ENCODE measurements at regions not wholly inside any gene's neighbourhood (a gene's known extent, or its start where the extent isn't known, plus 50 kb on each side); places are given as distances from the start of the nearest gene placed in this dataset.

GRCh38 chr10:78129211-78129610 lies 95.5 kb downstream of the RPS24 start:
- Histone ChIP-seq H3K36me3 (replicated peaks in 1 of 2; ENCODE audit: control insufficient read depth in 2 of 2, insufficient read depth in 2 of 2, low read length in 2 of 2) (no peaks in the 10 kb centered on the region), H3K9ac (ENCODE audit: low read depth, low read length, poor library complexity) (no peak overlapping the region), H3K27ac (replicated peaks; ENCODE audit: low read length) (no peak overlapping the region), H3K9me3 (replicated peaks in 1 of 2; ENCODE audit: control insufficient read depth in 2 of 2, insufficient read depth in 1 of 2, low read depth in 1 of 2, low read length in 2 of 2) (no peaks in the 10 kb centered on the region), H3K14ac (ENCODE audit: low read length) (no peak overlapping the region), H2BK12ac (ENCODE audit: low read length) (no peak overlapping the region), H4K91ac (ENCODE audit: low read depth, low read length, poor library complexity) (no peak overlapping the region), H4K8ac (ENCODE audit: low read depth, low read length) (no peak overlapping the region), H3K4ac (ENCODE audit: low read length) (no peak overlapping the region), H3K4me1 (ENCODE audit: control insufficient read depth in 2 of 2, insufficient read depth in 1 of 2, low read depth in 1 of 2, low read length in 2 of 2) (no peaks in the 10 kb centered on the region), H3K4me2 (ENCODE audit: insufficient read depth, low read length, poor library complexity, severe bottlenecking) (no peak overlapping the region), H2AK5ac (ENCODE audit: low read depth, low read length) (no peak overlapping the region), H3K79me1 (ENCODE audit: low read depth, low read length) (no peaks in the 10 kb centered on the region), H2BK5ac (ENCODE audit: low read length) (no peak overlapping the region), H3K18ac (ENCODE audit: low read length) (no peak overlapping the region), H3K27me3 (ENCODE audit: control insufficient read depth in 3 of 3, insufficient read depth in 3 of 3, low read depth in 1 of 3, low read length in 3 of 3) (peaks cover 0 to 7% (median 0%) of the 10 kb centered on the region in 3 experiments), H3K23ac (ENCODE audit: low read depth, low read length, poor library complexity) (no peak overlapping the region), H2AFZ (ENCODE audit: low read length) (no peak overlapping the region), H3K4me3 (ENCODE audit: low read length in 2 of 2) (no peak overlapping the region), H2BK120ac (ENCODE audit: low read depth, low read length) (no peak overlapping the region), H2BK15ac (ENCODE audit: low read length) (no peak overlapping the region)
- DNase-seq (ENCODE audit: low spot score): no peak
- WGBS, 2 donors (ENCODE audit: extremely low coverage in 2 of 2, insufficient read length in 2 of 2, insufficient replicate concordance in 1 of 2): no CpG with 5 or more reads among the region's 5 CpGs

- no peak overlapping the region for H3K27ac ChIP-seq (replicated peaks; ENCODE audit: low read length)
- H3K79me1 ChIP-seq (ENCODE audit: low read depth, low read length): no peaks in the 10 kb centered on the region
- no peak overlapping the region for H4K8ac ChIP-seq (ENCODE audit: low read depth, low read length)
- no peak overlapping the region for H2BK5ac ChIP-seq (ENCODE audit: low read length)
- no peak overlapping the region for H3K14ac ChIP-seq (ENCODE audit: low read length)
- DNase-seq (ENCODE audit: low spot score): no peak
- peak overlapping the region; percentile 31 for H2AFZ ChIP-seq (ENCODE audit: low read length)
- H3K4ac ChIP-seq (ENCODE audit: low read length): no peak overlapping the region
- no CpG with 5 or more reads among the region's 9 CpGs for WGBS, 2 donors (ENCODE audit: extremely low coverage in 2 of 2, insufficient read length in 2 of 2, insufficient replicate concordance in 1 of 2)
- no peaks in the 10 kb centered on the region for H3K9me3 ChIP-seq (replicated peaks in 1 of 2; ENCODE audit: control insufficient read depth in 2 of 2, insufficient read depth in 1 of 2, low read depth in 1 of 2, low read length in 2 of 2)
- H3K4me3 ChIP-seq (ENCODE audit: low read length in 2 of 2): no peak overlapping the region
- no peak overlapping the region for H2BK12ac ChIP-seq (ENCODE audit: low read length)
- no peak overlapping the region for H3K4me2 ChIP-seq (ENCODE audit: insufficient read depth, low read length, poor library complexity, severe bottlenecking)
- H3K27me3 ChIP-seq (ENCODE audit: control insufficient read depth in 3 of 3, insufficient read depth in 3 of 3, low read depth in 1 of 3, low read length in 3 of 3): peaks cover 0 to 7% (median 0%) of the 10 kb centered on the region in 3 experiments
- H4K91ac ChIP-seq (ENCODE audit: low read depth, low read length, poor library complexity): no peak overlapping the region
- no peaks in the 10 kb centered on the region for H3K36me3 ChIP-seq (replicated peaks in 1 of 2; ENCODE audit: control insufficient read depth in 2 of 2, insufficient read depth in 2 of 2, low read length in 2 of 2)
- H3K18ac ChIP-seq (ENCODE audit: low read length): no peak overlapping the region
- no peaks in the 10 kb centered on the region for H3K4me1 ChIP-seq (ENCODE audit: control insufficient read depth in 2 of 2, insufficient read depth in 1 of 2, low read depth in 1 of 2, low read length in 2 of 2)
- H3K9ac ChIP-seq (ENCODE audit: low read depth, low read length, poor library complexity): no peak overlapping the region
- H3K23ac ChIP-seq (ENCODE audit: low read depth, low read length, poor library complexity): no peak overlapping the region
- no peak overlapping the region for H2BK120ac ChIP-seq (ENCODE audit: low read depth, low read length)
- no peak overlapping the region for H2AK5ac ChIP-seq (ENCODE audit: low read depth, low read length)
- no peak overlapping the region for H2BK15ac ChIP-seq (ENCODE audit: low read length)
Measured at GRCh38 chr10:78130966-78131710, 97.5 kb downstream of the RPS24 start.

- no peak overlapping the region for H3K23ac ChIP-seq (ENCODE audit: low read depth, low read length, poor library complexity)
- H2BK120ac ChIP-seq (ENCODE audit: low read depth, low read length): no peak overlapping the region
- H3K27ac ChIP-seq (replicated peaks; ENCODE audit: low read length): no peak overlapping the region
- H4K91ac ChIP-seq (ENCODE audit: low read depth, low read length, poor library complexity): no peak overlapping the region
- H3K9me3 ChIP-seq (replicated peaks in 1 of 2; ENCODE audit: control insufficient read depth in 2 of 2, insufficient read depth in 1 of 2, low read depth in 1 of 2, low read length in 2 of 2): no peaks in the 10 kb centered on the region
- peak overlapping the region; percentile 38 for H2AFZ ChIP-seq (ENCODE audit: low read length)
- no peaks in the 10 kb centered on the region for H3K36me3 ChIP-seq (replicated peaks in 1 of 2; ENCODE audit: control insufficient read depth in 2 of 2, insufficient read depth in 2 of 2, low read length in 2 of 2)
- H3K4ac ChIP-seq (ENCODE audit: low read length): no peak overlapping the region
- no peak overlapping the region for H3K4me2 ChIP-seq (ENCODE audit: insufficient read depth, low read length, poor library complexity, severe bottlenecking)
- no CpG with 5 or more reads among the region's 10 CpGs for WGBS, 2 donors (ENCODE audit: extremely low coverage in 2 of 2, insufficient read length in 2 of 2, insufficient replicate concordance in 1 of 2)
- H2BK12ac ChIP-seq (ENCODE audit: low read length): no peak overlapping the region
- peaks cover 0 to 4% of the 10 kb centered on the region in 2 donors for H3K4me1 ChIP-seq (ENCODE audit: control insufficient read depth in 2 of 2, insufficient read depth in 1 of 2, low read depth in 1 of 2, low read length in 2 of 2)
- H3K9ac ChIP-seq (ENCODE audit: low read depth, low read length, poor library complexity): no peak overlapping the region
- no peak overlapping the region for H3K18ac ChIP-seq (ENCODE audit: low read length)
- DNase-seq (ENCODE audit: low spot score): no peak
- H3K79me1 ChIP-seq (ENCODE audit: low read depth, low read length): no peaks in the 10 kb centered on the region
- no peak overlapping the region for H2BK15ac ChIP-seq (ENCODE audit: low read length)
- no peak overlapping the region for H4K8ac ChIP-seq (ENCODE audit: low read depth, low read length)
- H3K27me3 ChIP-seq (ENCODE audit: control insufficient read depth in 3 of 3, insufficient read depth in 3 of 3, low read depth in 1 of 3, low read length in 3 of 3): peaks cover 0 to 7% (median 0%) of the 10 kb centered on the region in 3 experiments
- no peak overlapping the region for H2AK5ac ChIP-seq (ENCODE audit: low read depth, low read length)
- H3K4me3 ChIP-seq (ENCODE audit: low read length in 2 of 2): no peak overlapping the region
- no peak overlapping the region for H3K14ac ChIP-seq (ENCODE audit: low read length)
- H2BK5ac ChIP-seq (ENCODE audit: low read length): no peak overlapping the region
Measured at GRCh38 chr10:78134773-78135306, 101.2 kb downstream of the RPS24 start.

- no peaks in the 10 kb centered on the region for H3K9me3 ChIP-seq (replicated peaks in 1 of 2; ENCODE audit: control insufficient read depth in 2 of 2, insufficient read depth in 1 of 2, low read depth in 1 of 2, low read length in 2 of 2)
- no peak for DNase-seq (ENCODE audit: low spot score)
- no peak overlapping the region for H3K27ac ChIP-seq (replicated peaks; ENCODE audit: low read length)
- H2AFZ ChIP-seq (ENCODE audit: low read length): no peak overlapping the region
- WGBS, 2 donors (ENCODE audit: extremely low coverage in 2 of 2, insufficient read length in 2 of 2, insufficient replicate concordance in 1 of 2): no CpG with 5 or more reads among the region's 3 CpGs
- H3K27me3 ChIP-seq (ENCODE audit: control insufficient read depth in 3 of 3, insufficient read depth in 3 of 3, low read depth in 1 of 3, low read length in 3 of 3): peaks cover 0 to 3% (median 0%) of the 10 kb centered on the region in 3 experiments
- H3K4ac ChIP-seq (ENCODE audit: low read length): no peak overlapping the region
- H3K36me3 ChIP-seq (replicated peaks in 1 of 2; ENCODE audit: control insufficient read depth in 2 of 2, insufficient read depth in 2 of 2, low read length in 2 of 2): no peaks in the 10 kb centered on the region
- H3K18ac ChIP-seq (ENCODE audit: low read length): no peak overlapping the region
- no peak overlapping the region for H2BK120ac ChIP-seq (ENCODE audit: low read depth, low read length)
- no peak overlapping the region for H3K4me3 ChIP-seq (ENCODE audit: low read length in 2 of 2)
- H3K79me1 ChIP-seq (ENCODE audit: low read depth, low read length): no peaks in the 10 kb centered on the region
- H3K9ac ChIP-seq (ENCODE audit: low read depth, low read length, poor library complexity): no peak overlapping the region
- H3K23ac ChIP-seq (ENCODE audit: low read depth, low read length, poor library complexity): no peak overlapping the region
- H3K4me2 ChIP-seq (ENCODE audit: insufficient read depth, low read length, poor library complexity, severe bottlenecking): no peak overlapping the region
- peaks cover 0 to 4% of the 10 kb centered on the region in 2 donors for H3K4me1 ChIP-seq (ENCODE audit: control insufficient read depth in 2 of 2, insufficient read depth in 1 of 2, low read depth in 1 of 2, low read length in 2 of 2)
- no peak overlapping the region for H2BK12ac ChIP-seq (ENCODE audit: low read length)
- H2BK5ac ChIP-seq (ENCODE audit: low read length): no peak overlapping the region
- H3K14ac ChIP-seq (ENCODE audit: low read length): no peak overlapping the region
- H4K8ac ChIP-seq (ENCODE audit: low read depth, low read length): no peak overlapping the region
- no peak overlapping the region for H2BK15ac ChIP-seq (ENCODE audit: low read length)
- no peak overlapping the region for H4K91ac ChIP-seq (ENCODE audit: low read depth, low read length, poor library complexity)
- H2AK5ac ChIP-seq (ENCODE audit: low read depth, low read length): no peak overlapping the region
Measured at GRCh38 chr10:78137147-78137546, 103.5 kb downstream of the RPS24 start.

Data from neuronal stem cell (in vitro differentiated cells).